KMS-11 (cell line): ENCODE measurements at regions not wholly inside any gene's neighbourhood (a gene's known extent, or its start where the extent isn't known, plus 50 kb on each side); places are given as distances from the start of the nearest gene placed in this dataset.
"Not testable (repeated sequence)": the region's sequence is repeated elsewhere in the genome, so short reads cannot be mapped to it uniquely, and the experiment has no call there.

Experiments used
- H2AFZ ChIP-seq: fragments of 200-600 bp; sonication (generic); 2 replicates; pipeline ENCODE4 v1.6.1; 2016; ENCODE audit warnings: antibody characterized with exemption, mixed run types, low read depth
- H3K27ac ChIP-seq: fragments of 200-600 bp; sonication (generic); 2 replicates; pipeline ENCODE4 v1.6.1; 2016; ENCODE audit warnings: mild to moderate bottlenecking, mixed run types
- H3K27me3 ChIP-seq: fragments of 200-600 bp; sonication (generic); 2 replicates; pipeline ENCODE4 v1.6.1; 2017; ENCODE audit warnings: mild to moderate bottlenecking, low read depth, mixed run types, moderate library complexity; ENCODE audit not compliant: insufficient read depth
- H3K36me3 ChIP-seq: fragments of 200-600 bp; sonication (generic); 2 replicates; pipeline ENCODE4 v1.6.1; 2017; ENCODE audit warnings: mild to moderate bottlenecking, mixed run types; ENCODE audit not compliant: insufficient read depth
- H3K4me1 ChIP-seq: fragments of 200-600 bp; sonication (generic); 2 replicates; pipeline ENCODE4 v1.6.1; 2016; ENCODE audit warnings: mild to moderate bottlenecking, low read depth, mixed run types; ENCODE audit not compliant: poor library complexity, severe bottlenecking
- H3K4me2 ChIP-seq: fragments of 200-600 bp; sonication (generic); 2 replicates; pipeline ENCODE4 v1.7.0; 2016; ENCODE audit warnings: mild to moderate bottlenecking, mixed run types
- H3K4me3 ChIP-seq: fragments of 200-600 bp; sonication (generic); IDR thresholded peaks from 2 replicates; pipeline ENCODE4 v1.6.1; 2017; ENCODE audit warnings: low read depth, low read length, mixed read lengths; ENCODE audit not compliant: insufficient read depth
- H3K79me2 ChIP-seq: fragments of 200-600 bp; sonication (generic); 2 replicates; pipeline ENCODE4 v1.6.1; 2016; ENCODE audit warnings: low read depth, mixed run types; ENCODE audit not compliant: insufficient read depth
- H3K9ac ChIP-seq: fragments of 200-600 bp; sonication (generic); 2 replicates; pipeline ENCODE4 v1.6.1; 2016; ENCODE audit warnings: mild to moderate bottlenecking, mixed run types
- H4K20me1 ChIP-seq: fragments of 200-600 bp; sonication (generic); 2 replicates; pipeline ENCODE4 v1.6.1; 2016; ENCODE audit warnings: mild to moderate bottlenecking, mixed run types; ENCODE audit not compliant: insufficient read depth
- TF ChIP-seq, protein P1 (sequence below): fragments of 200-600 bp; sonication (generic); conservative IDR thresholded peaks from 2 replicates; pipeline ENCODE4 v1.6.1; 2017; ENCODE audit warnings: low read depth, mild to moderate bottlenecking, antibody characterized with exemption, low read length, moderate library complexity, mixed read lengths

DNA sequence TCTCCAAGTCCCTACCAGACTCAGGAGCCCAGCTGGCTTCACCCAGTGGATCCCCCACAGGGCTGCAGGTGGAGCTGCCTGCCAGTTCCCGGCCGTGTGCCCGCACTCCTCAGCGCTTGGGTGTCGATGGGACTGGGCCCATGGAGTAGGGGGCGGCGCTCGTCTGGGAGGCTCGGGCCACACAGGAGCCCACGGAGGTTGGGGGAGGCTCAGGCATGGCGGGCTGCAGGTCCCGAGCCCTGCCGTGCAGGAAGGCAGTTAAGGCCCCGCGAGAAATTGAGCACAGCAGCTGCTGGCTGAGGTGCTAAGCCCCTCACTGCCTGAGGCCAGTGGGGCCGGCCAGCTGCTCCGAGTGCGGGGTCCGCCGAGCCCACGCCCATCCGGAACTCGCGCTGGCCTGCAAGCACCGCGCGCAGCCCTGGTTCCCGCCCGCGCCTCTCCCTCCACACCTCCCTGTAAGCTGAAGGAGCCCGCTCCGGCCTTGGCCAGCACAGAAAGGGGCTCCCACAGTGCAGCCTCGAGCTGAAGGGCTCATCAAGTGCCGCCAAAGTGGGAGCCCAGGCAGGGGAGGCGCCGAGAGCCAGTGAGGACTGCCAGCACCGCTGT, 1771.1 kb downstream of the OLFM4 start:
- Histone ChIP-seq H3K79me2 (no peaks in the 10 kb centered on the region), H3K36me3 (no peaks in the 10 kb centered on the region), H3K9ac (no peak overlapping the region), H4K20me1 (no peaks in the 10 kb centered on the region), H3K27me3 (no peaks in the 10 kb centered on the region), H3K4me2 (no peak overlapping the region), H3K4me1 (no peaks in the 10 kb centered on the region), H3K4me3 (no peak overlapping the region), H3K27ac (no peak overlapping the region), H2AFZ (no peak overlapping the region)
- TF ChIP-seq, protein P1, sequence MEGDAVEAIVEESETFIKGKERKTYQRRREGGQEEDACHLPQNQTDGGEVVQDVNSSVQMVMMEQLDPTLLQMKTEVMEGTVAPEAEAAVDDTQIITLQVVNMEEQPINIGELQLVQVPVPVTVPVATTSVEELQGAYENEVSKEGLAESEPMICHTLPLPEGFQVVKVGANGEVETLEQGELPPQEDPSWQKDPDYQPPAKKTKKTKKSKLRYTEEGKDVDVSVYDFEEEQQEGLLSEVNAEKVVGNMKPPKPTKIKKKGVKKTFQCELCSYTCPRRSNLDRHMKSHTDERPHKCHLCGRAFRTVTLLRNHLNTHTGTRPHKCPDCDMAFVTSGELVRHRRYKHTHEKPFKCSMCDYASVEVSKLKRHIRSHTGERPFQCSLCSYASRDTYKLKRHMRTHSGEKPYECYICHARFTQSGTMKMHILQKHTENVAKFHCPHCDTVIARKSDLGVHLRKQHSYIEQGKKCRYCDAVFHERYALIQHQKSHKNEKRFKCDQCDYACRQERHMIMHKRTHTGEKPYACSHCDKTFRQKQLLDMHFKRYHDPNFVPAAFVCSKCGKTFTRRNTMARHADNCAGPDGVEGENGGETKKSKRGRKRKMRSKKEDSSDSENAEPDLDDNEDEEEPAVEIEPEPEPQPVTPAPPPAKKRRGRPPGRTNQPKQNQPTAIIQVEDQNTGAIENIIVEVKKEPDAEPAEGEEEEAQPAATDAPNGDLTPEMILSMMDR = no peak

DNA sequence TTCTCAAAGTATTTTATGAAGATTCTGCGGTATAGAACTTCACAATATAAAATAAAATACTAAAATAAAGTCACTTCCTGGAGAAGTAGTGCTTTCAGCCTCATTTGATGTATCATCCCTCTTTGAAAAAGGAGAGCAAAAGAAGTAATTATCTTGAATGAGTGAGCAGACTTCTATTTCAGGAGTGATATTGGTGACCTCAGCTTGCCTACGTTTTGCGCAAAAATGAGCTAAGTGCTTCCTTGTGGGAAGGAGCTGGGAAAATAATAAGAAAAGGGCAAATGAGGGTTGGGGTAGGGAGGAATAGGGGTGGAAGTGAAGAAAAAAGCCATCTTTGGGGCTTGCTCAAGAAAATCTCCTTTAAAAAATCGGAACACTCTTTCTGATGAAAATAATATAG, 1773.6 kb downstream of the OLFM4 start:
- Histone ChIP-seq H3K27me3 (no peaks in the 10 kb centered on the region), H3K79me2 (no peaks in the 10 kb centered on the region), H3K27ac (no peak overlapping the region), H3K9ac (no peak overlapping the region), H3K4me1 (no peaks in the 10 kb centered on the region), H3K4me2 (no peak overlapping the region), H4K20me1 (no peaks in the 10 kb centered on the region), H3K36me3 (no peaks in the 10 kb centered on the region), H2AFZ (no peak overlapping the region), H3K4me3 (no peak overlapping the region)
- TF ChIP-seq, protein P1 = no peak

DNA sequence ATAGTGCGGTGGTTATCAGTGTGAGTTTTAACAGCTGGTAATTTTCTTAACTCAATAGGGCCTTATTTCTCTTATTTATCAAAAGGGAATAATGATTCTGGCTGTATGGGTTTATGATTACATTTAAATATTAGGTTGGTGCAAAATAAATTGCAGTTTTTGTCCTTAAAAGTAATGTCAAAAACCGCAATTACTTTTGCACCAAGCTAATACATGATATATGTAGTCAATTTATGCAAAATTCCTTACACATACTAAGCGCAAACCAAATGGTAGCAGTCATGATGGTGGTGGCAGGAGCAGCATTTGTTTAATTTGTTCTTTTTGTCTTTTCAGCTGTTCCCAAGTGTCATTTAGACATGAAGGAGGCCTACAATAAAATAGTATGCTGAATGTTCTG, 1777.1 kb downstream of the OLFM4 start:
- H3K4me2 ChIP-seq = no peak overlapping the region
- H3K79me2 ChIP-seq = no peaks in the 10 kb centered on the region
- no peaks in the 10 kb centered on the region for H3K27me3 ChIP-seq
- H3K27ac ChIP-seq = no peak overlapping the region
- no peaks in the 10 kb centered on the region for H3K4me1 ChIP-seq
- TF ChIP-seq, protein P1 = no peak
- no peaks in the 10 kb centered on the region for H3K36me3 ChIP-seq
- H4K20me1 ChIP-seq = no peaks in the 10 kb centered on the region
- H2AFZ ChIP-seq = no peak overlapping the region
- H3K9ac ChIP-seq = no peak overlapping the region
- no peak overlapping the region for H3K4me3 ChIP-seq

DNA sequence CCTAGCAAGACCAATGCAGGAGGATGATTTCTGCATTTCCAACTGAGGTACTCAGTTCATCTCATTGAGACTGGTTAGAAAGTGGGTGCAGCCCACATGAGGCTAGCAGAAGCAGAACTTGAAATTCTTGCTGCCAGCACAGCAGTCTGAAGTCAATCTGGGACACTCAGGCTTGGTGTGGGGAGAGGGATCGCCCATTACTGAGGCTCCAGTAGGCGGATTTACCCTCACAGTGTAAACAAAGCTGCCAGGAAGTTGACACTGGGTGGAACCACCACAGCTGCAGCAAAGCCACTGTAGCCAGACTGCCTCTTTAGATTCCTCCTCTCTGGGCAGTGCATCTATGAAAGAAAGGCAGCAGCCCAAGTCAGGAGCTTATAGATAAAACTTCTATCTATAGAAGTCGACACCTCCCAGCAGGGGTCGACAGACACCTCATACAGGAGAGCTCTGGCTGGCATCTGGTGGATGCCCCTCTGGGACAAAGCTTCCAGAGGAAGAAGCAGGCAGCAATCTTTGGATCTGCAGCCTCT, 1793.4 kb downstream of the OLFM4 start:
- not testable (repeated sequence) for H3K9ac ChIP-seq, H3K4me2 ChIP-seq, H3K4me3 ChIP-seq, H3K27me3 ChIP-seq, H2AFZ ChIP-seq, H3K36me3 ChIP-seq, H3K79me2 ChIP-seq, H3K4me1 ChIP-seq, H4K20me1 ChIP-seq, H3K27ac ChIP-seq

DNA sequence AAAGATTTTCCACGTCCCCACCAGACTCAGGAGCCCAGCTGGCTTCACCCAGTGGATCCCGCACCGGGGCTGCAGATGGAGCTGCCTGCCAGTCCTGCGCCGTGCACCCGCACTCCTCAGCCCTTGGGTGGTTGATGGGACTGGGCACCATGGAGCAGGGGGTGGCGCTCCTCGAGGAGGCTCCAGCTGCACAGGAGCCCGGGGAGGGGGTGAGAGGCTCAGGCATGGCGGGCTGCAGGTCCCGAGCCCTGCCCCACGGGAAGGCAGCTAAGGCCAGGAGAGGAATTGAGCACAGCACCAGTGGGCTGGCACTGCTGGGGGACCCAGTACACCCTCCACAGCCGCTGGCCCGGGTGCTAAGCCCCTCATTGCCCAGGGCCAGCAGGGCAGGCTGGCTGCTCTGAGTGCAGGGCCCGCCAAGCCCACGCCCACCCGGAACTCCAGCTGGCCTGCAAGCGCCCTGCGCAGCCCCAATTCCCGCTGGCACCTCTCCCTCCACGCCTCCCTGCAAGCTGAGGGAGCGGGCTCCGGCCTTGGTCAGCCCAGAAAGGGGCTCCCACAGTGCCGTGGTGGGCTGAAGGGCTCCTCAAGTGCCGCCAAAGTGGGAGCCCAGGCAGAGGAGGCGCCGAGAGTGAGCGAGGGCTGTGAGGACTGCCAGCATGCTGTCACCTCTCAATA, 1800.9 kb downstream of the OLFM4 start:
- not testable (repeated sequence) for H3K36me3 ChIP-seq, H3K9ac ChIP-seq, H3K27ac ChIP-seq, H3K4me3 ChIP-seq, H4K20me1 ChIP-seq, H3K79me2 ChIP-seq, H3K4me1 ChIP-seq, H2AFZ ChIP-seq, H3K27me3 ChIP-seq, H3K4me2 ChIP-seq
